HG03095 (cell line): ENCODE measurements at regions not wholly inside any gene's neighbourhood (a gene's known extent, or its start where the extent isn't known, plus 50 kb on each side); places are given as distances from the start of the nearest gene placed in this dataset.
"Not testable (repeated sequence)": the region's sequence is repeated elsewhere in the genome, so short reads cannot be mapped to it uniquely, and the experiment has no call there.

Experiments used
- ATAC-seq: cut with Tn5 transposase; IDR thresholded peaks from one replicate; pipeline ENCODE4 v1.9.1; 2021; ENCODE audit warnings: moderate library complexity; ENCODE audit not compliant: unreplicated experiment

DNA sequence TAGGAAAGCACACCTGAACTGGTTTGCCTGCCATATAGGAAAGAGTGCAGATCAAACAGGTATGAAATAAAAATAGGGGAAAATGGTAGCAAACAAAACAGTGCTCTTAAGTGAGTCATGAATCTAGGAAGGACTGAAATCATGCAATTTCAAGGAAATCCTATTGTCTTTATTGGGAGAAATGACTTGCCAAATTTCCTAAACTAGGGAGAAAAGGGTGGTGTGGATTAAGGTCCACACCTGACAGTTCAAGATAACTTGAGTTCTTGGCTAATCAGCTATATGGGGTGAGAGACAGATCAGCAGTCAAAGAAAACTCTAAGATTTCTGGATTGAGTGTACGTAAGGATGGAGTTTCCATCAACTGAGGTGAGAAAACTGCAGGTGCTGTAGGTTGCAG is 101.1 kb downstream of the PRKAB2 start:
- no peak for ATAC-seq

DNA sequence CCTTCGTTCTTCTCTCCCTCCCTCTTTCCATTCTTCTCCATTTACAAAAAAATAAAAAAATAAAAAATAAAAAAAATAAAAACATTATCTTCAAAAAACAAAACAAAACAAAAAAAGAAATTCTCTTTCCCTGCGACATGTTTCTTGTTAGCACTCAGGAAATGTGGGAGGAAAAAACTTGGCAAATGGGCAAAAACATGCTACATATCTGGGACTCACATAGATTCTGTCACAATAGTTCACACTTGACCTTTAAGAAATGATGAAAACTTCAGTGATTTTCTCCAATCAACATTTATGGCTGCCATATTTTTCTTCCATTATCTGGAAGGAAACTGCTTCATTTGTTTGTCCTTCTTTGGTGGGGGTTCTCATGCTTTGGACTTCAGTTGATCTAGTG is 109.3 kb downstream of the PRKAB2 start:
- no peak for ATAC-seq

DNA sequence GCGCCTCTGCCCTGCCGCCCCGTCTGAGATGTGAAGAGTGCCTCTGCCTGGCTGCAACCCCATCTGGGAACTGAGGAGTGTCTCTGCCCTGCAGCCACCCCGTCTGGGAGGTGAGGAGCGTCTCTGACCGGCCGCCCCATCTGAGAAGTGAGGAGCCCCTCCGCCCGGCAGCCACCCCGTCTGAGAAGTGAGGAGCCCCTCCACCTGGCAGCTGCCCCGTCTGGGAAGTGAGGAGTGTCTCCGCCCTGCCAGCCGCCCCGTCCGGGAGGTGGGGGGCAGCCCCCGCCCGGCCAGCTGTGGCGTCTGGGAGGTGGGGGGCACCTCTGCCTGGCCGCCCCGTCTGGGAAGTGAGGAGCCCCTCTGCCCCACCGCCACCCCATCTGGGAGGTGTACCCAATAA is 110.4 kb downstream of the PRKAB2 start:
- not testable (repeated sequence) for ATAC-seq

DNA sequence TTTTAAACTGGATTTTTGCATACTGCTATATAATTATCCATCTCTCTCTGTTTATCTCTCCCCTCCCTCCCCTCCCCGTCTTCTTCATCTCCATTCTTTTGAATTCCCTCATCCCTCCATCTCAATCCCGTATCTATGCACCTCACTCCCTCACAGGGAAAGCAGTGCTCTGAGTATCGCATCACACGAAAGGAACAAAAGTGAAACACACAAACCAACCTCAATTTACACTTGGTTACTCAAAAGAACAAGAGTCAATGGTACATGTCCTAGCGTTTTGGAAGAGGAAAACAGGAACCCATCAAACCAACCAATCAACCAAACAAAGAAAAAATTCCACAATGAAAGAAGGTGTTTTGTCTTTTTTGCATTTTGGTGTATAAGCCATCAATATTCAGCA is 115.1 kb downstream of the NBPF12 start:
- ATAC-seq, result no peak

DNA sequence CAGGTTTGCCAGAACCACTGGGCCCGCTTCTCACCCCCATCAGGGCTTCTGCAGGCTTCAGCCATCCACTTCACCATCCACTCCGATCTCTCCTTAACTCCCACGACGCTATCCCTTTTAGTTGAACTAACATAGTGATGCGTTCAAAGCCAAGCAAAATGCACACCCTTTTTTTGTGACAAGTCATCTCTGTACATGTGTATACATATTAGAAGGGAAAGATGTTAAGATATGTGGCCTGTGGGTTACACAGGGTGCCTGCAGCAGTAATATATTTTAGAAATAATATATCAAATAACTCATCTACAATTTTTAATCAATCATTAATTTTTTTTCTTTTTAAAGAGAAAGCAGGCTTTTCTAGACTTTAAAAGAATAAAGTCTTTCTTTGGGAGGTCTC is 114.6 kb downstream of the NBPF12 start:
- ATAC-seq, result no peak

DNA sequence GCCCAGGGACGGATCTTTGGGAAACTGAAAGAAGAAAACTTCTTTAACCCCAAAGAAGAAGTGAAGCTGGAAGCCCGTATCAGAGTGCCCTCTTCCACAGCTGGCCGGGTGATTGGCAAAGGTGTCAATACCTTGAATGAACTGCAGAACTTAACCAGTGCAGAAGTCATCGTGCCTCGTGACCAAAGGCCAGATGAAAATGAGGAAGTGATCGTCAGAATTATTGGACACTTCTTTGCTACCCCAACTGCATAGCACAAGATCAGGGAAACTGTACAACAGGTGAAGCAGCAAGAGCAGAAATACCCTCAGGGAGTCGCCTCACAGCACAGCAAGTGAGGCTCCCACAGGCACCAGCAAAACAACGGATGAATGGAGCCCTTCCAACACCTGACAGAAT is 114.0 kb downstream of the NBPF12 start:
- ATAC-seq, result no peak

DNA sequence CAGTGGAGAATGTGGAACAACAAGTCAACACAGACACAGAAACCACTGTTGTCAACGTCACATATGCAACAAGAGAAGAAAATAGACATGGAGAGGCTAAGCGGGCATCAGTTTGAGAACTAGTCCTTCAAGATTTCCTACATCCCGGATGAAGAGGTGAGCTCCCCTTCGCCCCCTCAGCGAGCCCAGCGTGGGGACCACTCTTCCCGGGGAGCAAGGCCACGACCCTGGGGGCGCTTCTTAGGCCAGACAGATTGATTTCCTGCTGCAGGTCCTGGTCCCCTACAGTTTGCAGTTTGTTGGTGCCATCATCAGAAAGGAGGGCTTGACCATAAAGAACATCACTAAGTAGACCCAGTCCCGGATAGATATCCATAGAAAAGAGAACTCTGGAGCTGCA is 113.0 kb downstream of the NBPF12 start:
- ATAC-seq, result no peak

DNA sequence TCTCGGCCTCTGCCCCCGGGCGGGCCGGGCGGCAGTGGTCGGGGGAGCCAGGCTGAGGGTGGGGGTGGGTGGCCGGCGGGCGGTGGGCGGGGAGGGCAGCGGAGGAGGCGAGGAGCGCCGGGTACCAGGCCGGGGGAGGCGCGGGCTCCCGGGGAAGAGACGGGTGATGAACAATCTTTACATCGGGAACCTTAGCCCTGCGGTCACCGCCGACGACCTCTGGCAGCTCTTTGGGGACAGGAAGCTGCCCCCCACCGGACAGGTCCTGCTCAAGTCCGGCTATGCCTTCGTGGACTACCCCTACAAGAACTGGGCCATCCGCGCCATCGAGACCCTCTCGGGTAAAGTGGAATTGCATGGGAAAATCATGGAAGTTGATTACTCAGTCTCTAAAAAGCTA is 112.5 kb downstream of the NBPF12 start:
- no peak for ATAC-seq

DNA sequence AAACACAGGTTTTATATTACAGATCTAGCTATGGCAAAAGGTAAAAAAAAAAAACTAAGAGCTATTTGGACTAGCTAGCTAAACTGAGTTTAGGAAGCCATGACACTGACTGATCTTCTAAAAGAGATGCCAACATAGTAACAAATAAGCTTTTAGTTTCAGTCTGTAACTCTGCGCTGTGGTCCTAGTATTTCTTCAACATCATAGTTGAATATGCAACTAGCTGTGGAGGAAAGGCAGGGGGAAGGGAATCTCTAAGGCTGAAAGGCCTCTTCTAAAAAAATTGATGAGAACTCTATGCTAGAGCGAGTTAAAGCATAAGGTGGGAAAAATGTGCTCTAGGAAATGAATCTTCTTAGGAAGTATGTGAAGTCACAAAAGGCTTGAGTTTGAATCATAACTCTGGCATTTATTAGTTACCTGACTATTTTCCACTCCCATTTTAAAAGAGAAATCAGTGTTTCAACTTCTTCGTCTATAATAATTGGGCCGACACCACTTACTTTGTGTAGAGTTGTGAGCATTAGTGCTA is 108.8 kb downstream of the NBPF12 start:
- ATAC-seq, result not testable (repeated sequence)

DNA sequence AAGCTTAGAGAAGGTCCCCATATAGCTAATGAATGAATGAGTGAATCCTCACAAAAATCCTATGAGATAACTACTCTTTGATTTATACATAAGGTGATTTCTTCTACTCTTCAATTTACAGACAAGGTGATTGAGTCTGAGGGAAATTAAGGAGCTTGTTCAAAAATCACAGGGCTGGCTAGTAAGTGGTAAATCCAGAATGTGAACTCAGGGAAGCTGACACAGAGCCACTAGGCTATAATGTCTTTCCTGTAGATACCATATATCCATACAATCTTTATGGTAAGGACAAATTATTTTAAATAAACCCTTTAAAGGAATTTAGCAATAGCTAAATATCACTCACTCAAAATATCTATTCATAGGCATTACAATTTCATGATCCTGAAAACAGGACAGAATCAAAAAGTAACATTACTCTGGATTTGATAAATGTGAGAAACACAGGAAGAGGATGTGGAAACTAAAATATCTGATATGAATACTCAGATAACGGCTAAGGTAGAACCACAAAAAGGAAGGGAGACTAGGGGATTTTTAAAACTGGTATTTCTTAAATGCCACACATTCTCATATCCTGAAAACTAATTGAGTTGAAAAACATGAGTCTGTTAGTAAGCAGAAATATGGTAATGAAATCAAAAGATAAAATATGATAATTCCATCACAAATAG is 108.2 kb downstream of the NBPF12 start:
- no peak for ATAC-seq
